ENCODE measurements at regions not wholly inside any gene's neighbourhood (a gene's known extent, or its start where the extent isn't known, plus 50 kb on each side); places are given as distances from the start of the nearest gene placed in this dataset.

GRCh38 chr11:106400949-106401570 lies 323.6 kb downstream of the AASDHPPT start:
- DNase-seq (ENCODE audit: low read depth, low spot score): no peak

DNA sequence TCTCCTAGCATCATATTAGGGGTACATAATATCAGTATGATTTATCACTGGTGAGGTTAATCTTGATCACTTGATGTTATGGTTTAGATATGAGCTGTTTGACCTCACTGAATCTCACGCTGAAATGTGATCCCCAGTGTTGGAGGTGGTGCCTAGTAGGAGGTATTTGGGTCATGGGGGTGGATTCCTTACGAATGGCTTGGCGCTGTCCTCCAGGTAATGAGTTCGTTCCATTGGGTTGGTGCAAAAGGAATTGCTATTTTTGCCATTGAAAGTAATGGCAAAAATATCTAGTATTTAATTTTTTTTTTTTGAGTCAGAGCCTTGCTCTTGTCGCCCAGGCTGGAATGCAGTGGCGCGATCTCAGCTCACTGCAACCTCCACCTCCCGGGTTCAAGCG lies 326.3 kb downstream of the AASDHPPT start:
- no peak for DNase-seq (ENCODE audit: low read depth, low spot score)

DNA sequence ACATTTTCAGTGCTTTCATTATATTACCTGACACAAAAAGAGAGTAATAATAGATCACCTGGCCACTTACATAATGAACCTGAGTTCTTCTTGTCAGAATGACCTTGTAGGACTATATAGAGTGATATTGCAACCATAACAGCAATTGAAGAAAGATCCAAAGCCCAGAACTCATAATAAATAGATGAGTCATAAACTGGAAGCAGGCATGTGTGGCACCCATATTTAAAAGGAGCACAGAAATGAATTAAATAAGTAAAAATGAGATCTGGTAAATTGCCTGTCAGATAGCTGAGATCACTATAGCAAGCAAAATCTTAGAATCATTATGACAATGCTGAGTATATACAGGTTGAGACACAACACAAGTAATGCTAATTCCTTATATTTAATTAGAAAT lies 331.8 kb downstream of the AASDHPPT start:
- DNase-seq (ENCODE audit: low read depth, low spot score): peak; percentile 15

DNA sequence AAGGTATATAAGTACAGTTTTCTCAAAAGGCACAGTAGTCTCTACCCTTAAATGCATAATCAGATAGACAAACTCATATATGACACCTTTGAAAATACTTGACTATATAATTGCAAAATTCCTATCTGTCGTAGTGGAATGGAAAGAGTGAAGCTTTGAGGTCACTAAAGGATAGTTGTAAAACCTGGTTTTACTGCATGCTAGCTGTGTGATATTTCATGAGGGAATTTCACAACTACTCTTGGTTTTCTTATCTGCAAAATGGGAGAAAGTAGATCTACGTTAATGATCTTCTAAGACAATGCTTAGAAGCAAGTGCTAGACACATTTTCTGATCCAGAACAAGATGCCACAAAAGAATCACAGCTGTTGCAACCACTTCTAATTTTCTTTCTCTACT lies 332.2 kb downstream of the AASDHPPT start:
- no peak for DNase-seq (ENCODE audit: low read depth, low spot score)

GRCh38 chr11:106410902-106411301 lies 333.4 kb downstream of the AASDHPPT start:
- no peak for DNase-seq (ENCODE audit: low read depth, low spot score)

DNA sequence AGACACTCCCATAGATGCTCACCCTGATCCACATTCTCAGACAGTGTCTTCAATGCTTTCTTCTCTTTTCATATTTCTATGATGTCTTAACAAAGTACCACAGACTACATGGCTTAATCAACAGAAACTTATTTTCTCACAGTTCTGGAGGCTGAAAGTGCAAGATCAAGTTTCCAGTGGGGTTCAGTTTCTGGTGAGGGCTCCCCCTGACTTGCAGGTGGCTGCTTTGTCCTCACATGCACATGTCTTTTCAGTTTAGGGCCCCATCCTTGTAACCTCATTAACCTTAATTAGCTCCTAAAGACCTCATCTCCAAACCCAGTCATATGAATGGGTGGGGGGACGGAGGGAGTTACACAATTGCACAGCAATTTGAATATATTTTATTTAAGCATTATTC lies 335.8 kb downstream of the AASDHPPT start:
- no peak for DNase-seq (ENCODE audit: low read depth, low spot score)

GRCh38 chr11:106415510-106415909 lies 338.0 kb downstream of the AASDHPPT start:
- DNase-seq (ENCODE audit: low read depth, low spot score): no peak

DNA sequence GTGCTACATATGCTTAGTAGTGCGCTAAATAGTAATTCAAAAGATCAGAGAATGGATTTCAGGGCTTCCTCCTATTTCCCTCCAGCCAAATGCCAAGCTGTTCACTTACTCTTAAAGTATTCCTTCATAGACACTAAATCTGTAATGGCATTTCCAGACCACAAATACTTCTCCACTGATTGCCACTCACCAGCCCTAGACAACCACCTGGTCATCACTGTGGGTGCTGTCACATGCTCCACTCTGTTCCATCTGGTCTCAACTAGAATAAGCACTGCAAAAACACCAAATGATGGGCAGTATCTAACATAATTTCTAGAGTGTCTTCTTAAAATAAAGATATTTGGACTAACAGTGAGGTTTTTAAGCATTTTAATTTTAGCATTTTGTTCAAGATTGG lies 341.3 kb downstream of the AASDHPPT start:
- no peak for DNase-seq (ENCODE audit: low read depth, low spot score)

GRCh38 chr11:106420048-106420665 lies 342.7 kb downstream of the AASDHPPT start:
- DNase-seq (ENCODE audit: low read depth, low spot score): no peak

DNA sequence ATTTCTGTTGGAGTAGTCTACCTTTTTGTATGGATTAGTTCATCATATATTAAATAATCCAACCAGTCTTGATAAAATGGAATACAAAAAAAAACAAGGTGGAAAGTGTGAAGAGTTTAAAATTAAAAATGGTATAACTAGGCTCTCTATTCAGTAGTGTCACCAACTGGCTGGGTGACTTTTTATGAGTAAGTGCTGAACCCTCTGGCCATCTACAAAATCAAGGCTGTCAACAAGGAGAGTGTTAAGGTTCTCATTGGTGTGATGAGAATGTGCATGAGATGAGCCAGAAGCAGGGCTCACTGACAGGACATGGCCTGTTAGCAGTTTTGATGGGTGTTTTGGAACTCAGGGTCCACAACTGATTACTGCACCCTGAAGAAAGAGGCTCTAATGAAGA lies 343.2 kb downstream of the AASDHPPT start:
- DNase-seq (ENCODE audit: low read depth, low spot score): no peak

DNA sequence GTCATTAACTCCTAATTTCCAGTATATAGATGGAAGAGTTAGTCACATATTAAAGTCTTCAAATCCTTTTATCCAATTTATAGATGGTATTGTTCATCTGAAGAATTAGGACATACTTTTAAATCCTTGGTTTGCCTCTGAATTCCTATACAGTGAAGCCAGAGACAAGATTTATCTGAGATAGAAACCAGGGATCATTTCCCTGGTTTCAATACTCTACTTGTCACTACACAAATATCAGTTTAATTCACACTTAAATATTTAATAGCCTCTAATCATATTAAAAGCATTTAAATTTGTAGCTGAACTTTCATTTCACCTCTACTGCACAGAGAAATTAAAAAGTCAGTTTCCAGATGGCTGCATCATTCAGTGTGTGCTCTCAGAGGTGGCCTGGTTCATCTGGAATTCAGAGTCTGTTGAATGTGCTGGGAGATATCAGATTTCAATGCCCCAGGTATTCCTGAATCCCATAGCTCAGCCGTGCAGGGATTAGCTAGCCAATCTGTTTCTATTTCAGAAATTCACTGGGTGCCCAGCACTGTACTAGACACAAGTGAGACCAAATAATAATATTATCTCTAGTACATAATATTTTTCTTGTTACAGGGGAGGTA lies 344.3 kb downstream of the AASDHPPT start:
- DNase-seq (ENCODE audit: low read depth, low spot score): peak; percentile 51

- DNase-seq (ENCODE audit: low read depth, low spot score): no peak
These were observed 345.1 kb downstream of the AASDHPPT start for GRCh38 chr11:106422583-106422982.

DNA sequence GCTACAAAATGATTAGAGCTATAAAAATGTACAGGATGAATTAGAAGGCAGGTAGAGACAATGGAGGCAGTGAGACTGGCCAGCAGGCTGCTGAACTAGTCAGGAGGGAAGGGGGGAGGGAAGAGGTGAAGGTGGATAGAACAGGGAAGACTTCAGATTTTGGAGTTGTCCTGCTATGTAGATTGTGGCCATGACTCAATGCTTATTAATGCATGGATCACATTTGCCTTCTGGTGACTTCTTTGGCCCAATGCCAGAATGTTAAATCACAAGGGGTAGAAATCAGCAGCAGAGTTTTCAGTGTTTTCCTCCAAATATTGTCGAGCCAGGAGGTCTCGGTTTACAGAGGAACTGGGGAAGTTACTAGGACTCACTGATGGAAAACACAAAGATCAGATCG lies 346.6 kb downstream of the AASDHPPT start:
- peak; percentile 68 for DNase-seq (ENCODE audit: low read depth, low spot score)

- DNase-seq (ENCODE audit: low read depth, low spot score): no peak
These were observed 348.4 kb downstream of the AASDHPPT start for GRCh38 chr11:106425819-106426218.

DNA sequence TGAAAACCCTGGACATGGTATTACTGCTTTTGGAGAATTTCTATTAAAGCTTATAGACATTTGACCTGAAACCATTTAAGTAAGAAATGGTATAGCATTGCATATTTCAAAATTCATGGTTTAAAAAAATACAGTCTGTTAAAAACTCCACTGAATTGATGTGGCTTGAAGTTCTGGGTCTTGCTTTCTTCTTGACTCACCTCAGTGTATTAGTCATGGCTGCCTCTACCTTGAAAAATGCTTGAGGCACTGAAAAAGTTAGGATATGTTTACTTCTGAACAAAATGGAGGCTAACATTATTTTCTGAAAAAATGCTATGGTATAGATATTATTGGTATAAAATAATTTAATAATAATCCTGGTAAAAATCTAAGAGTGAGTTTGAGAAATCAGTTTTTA lies 349.2 kb downstream of the AASDHPPT start:
- DNase-seq (ENCODE audit: low read depth, low spot score): no peak

DNA sequence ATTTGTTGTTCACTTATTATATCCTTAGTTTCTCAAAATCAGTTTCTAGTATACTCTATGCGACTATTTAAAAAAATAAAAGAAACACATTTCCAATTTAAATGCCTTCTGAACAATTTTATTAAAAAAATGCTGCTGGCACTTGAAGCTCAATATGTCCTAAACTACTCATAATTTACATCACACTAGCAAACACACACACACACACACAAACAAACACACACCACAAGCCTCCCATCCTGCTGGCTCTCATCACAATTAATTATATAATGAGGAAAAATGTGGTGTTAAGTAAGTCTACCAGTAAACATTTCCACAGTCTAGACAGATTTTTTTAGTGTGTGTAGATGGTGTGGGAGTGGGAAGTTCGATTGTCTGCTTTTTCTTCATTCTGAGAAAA lies 350.3 kb downstream of the AASDHPPT start:
- DNase-seq (ENCODE audit: low read depth, low spot score): no peak

GRCh38 chr11:106442032-106442431 lies 364.6 kb downstream of the AASDHPPT start:
- no peak for DNase-seq (ENCODE audit: low read depth, low spot score)

- DNase-seq (ENCODE audit: low read depth, low spot score): no peak
These were observed 368.8 kb downstream of the AASDHPPT start for GRCh38 chr11:106446302-106446701.

GRCh38 chr11:106446955-106447354 lies 369.5 kb downstream of the AASDHPPT start:
- DNase-seq (ENCODE audit: low read depth, low spot score): no peak

GRCh38 chr11:106447631-106448191 lies 370.2 kb downstream of the AASDHPPT start:
- no peak for DNase-seq (ENCODE audit: low read depth, low spot score)

DNA sequence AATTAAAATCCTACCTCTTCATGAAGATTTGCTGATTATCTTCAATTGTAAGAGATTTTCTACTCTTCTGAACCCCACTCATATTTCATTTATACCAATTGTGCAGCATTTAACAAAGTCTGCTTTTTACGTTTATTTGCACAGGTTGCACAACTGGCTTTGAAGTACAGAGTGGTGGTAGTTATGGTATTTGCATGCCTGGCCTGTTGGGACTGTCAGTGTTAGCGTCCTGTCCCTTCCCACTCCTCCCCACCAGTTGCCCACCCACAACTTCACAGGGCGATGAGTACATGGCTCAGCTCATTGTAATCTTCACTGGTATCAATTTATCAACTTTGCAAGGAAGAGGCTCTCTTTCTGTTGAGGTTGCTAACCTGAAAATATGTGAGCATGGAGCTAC lies 372.3 kb downstream of the AASDHPPT start:
- no peak for DNase-seq (ENCODE audit: low read depth, low spot score)

- DNase-seq (ENCODE audit: low read depth, low spot score): no peak
These were observed 373.9 kb downstream of the AASDHPPT start for GRCh38 chr11:106451228-106451922.
